IMR-90 (cell line): ENCODE measurements at regions not wholly inside any gene's neighbourhood (a gene's known extent, or its start where the extent isn't known, plus 50 kb on each side); places are given as distances from the start of the nearest gene placed in this dataset.

Experiments used
- ATAC-seq: fragments of 200-7000 bp; cut with Tn5 transposase; 2 replicates; pipeline ENCODE4 v1.9.1; 2020; ENCODE audit warnings: low read depth, mild to moderate bottlenecking, moderate library complexity
- BruUV-seq: library from RNA; stranded (reverse); fragments of 400-500 nt; replicated peaks from 2 replicates; lab custom pipeline; 2021; lab: Mats Ljungman, UMichigan
- CTCF ChIA-PET: fragments of 300-600 bp; formaldehyde crosslinking; extraction: SDS; loops from one replicate; lab custom pipeline; 2021; ENCODE audit warnings: antibody characterized with exemption; lab: Yijun Ruan, JAX
- POLR2A ChIA-PET: fragments of 300-600 bp; sonication (Branson Sonifier 250); formaldehyde crosslinking; loops from one replicate; lab custom pipeline; 2022; ENCODE audit warnings: antibody characterized with exemption; ENCODE audit not compliant: unreplicated experiment; lab: Charles Lee
- DNase-seq: peaks from one replicate; pipeline ENCODE4 v3.0.0; 2013
- H2AFZ ChIP-seq: replicated peaks from 2 replicates; pipeline ENCODE3; 2013; ENCODE audit warnings: low read length, mild to moderate bottlenecking; ENCODE audit not compliant: poor library complexity
- H2AK5ac ChIP-seq: 2 replicates; pipeline ENCODE4 v1.6.1; 2013; ENCODE audit warnings: low read depth, low read length, inconsistent platforms
- H2AK9ac ChIP-seq: replicated peaks from 2 replicates; pipeline ENCODE3; 2013; ENCODE audit warnings: mild to moderate bottlenecking, low read depth, low read length, moderate library complexity; ENCODE audit not compliant: poor library complexity
- H2BK120ac ChIP-seq: 2 replicates; pipeline ENCODE4 v1.6.1; 2013; ENCODE audit warnings: low read depth, low read length, inconsistent platforms
- H2BK15ac ChIP-seq: 3 replicates; pipeline ENCODE4 v1.6.1; 2013; ENCODE audit warnings: low read depth, low read length, inconsistent platforms
- H2BK20ac ChIP-seq: 2 replicates; pipeline ENCODE4 v1.6.1; 2013; ENCODE audit warnings: low read depth, mild to moderate bottlenecking, inconsistent platforms, low read length, moderate library complexity
- H2BK5ac ChIP-seq: 2 replicates; pipeline ENCODE4 v1.6.1; 2013; ENCODE audit warnings: mild to moderate bottlenecking, low read depth, low read length, inconsistent platforms; ENCODE audit not compliant: poor library complexity, severe bottlenecking
- H3K14ac ChIP-seq: replicated peaks from 2 replicates; pipeline ENCODE4 v1.6.1; 2013; ENCODE audit warnings: low read depth, low read length, inconsistent platforms
- H3K18ac ChIP-seq: 2 replicates; pipeline ENCODE4 v1.6.1; 2013; ENCODE audit warnings: low read depth, low read length, control low read depth
- H3K23ac ChIP-seq: 2 replicates; pipeline ENCODE4 v1.6.1; 2013; ENCODE audit warnings: low read depth, low read length, inconsistent platforms
- H3K27ac ChIP-seq: 2 replicates; pipeline ENCODE4 v1.5.1; 2013; ENCODE audit warnings: mild to moderate bottlenecking, control low read depth, low read length; ENCODE audit not compliant: insufficient read depth
- H3K27me3 ChIP-seq: 2 replicates; pipeline ENCODE4 v1.6.1; 2013; ENCODE audit warnings: low read length; ENCODE audit not compliant: control insufficient read depth, insufficient read depth
- H3K36me3 ChIP-seq: 2 replicates; pipeline ENCODE4 v1.6.1; 2013; ENCODE audit warnings: low read length, mixed read lengths; ENCODE audit not compliant: control insufficient read depth, insufficient read depth
- H3K4ac ChIP-seq: 2 replicates; pipeline ENCODE4 v1.6.1; 2013; ENCODE audit warnings: low read depth, low read length, inconsistent platforms
- H3K4me1 ChIP-seq: 2 replicates; pipeline ENCODE4 v1.6.1; 2013; ENCODE audit warnings: low read length, mixed read lengths; ENCODE audit not compliant: control insufficient read depth, insufficient read depth
- H3K4me2 ChIP-seq: 2 replicates; pipeline ENCODE4 v1.6.1; 2013; ENCODE audit warnings: low read depth, mild to moderate bottlenecking, control low read depth, low read length, moderate library complexity
- H3K4me3 ChIP-seq: 2 replicates; pipeline ENCODE4 v1.5.1; 2013; ENCODE audit warnings: low read depth, mild to moderate bottlenecking, control low read depth, low read length, moderate library complexity; ENCODE audit not compliant: insufficient read depth
- H3K56ac ChIP-seq: 2 replicates; pipeline ENCODE4 v1.6.1; 2013; ENCODE audit warnings: low read length, inconsistent platforms; ENCODE audit not compliant: insufficient read depth; ENCODE audit errors: extremely low read depth
- H3K79me1 ChIP-seq, 2 experiments: 2 replicates each; pipeline ENCODE4 v1.6.1; 2013; ENCODE audit warnings: low read length in 2 of 2, inconsistent platforms in 1 of 2, low read depth in 1 of 2
- H3K9ac ChIP-seq: 2 replicates; pipeline ENCODE4 v1.6.1; 2013; ENCODE audit warnings: low read depth, low read length, control low read depth
- H3K9me1 ChIP-seq: 2 replicates; pipeline ENCODE4 v1.6.1; 2013; ENCODE audit warnings: low read length, inconsistent platforms; ENCODE audit not compliant: insufficient read depth
- H3K9me3 ChIP-seq: 2 replicates; pipeline ENCODE4 v1.6.1; 2013; ENCODE audit warnings: low read length; ENCODE audit not compliant: control insufficient read depth, insufficient read depth
- H4K20me1 ChIP-seq: 2 replicates; pipeline ENCODE4 v1.6.1; 2013; ENCODE audit warnings: low read length, inconsistent platforms; ENCODE audit not compliant: insufficient read depth
- H4K5ac ChIP-seq: 2 replicates; pipeline ENCODE4 v1.6.1; 2013; ENCODE audit warnings: mild to moderate bottlenecking, low read depth, low read length, control low read depth
- H4K8ac ChIP-seq, 2 experiments: 2 replicates each; pipeline ENCODE4 v1.6.1; 2013; ENCODE audit warnings: low read depth in 2 of 2, low read length in 2 of 2, control low read depth in 1 of 2, inconsistent platforms in 1 of 2
- H4K91ac ChIP-seq: 2 replicates; pipeline ENCODE4 v1.6.1; 2013; ENCODE audit warnings: low read depth, low read length, inconsistent platforms; ENCODE audit not compliant: insufficient read depth
- BHLHE40 ChIP-seq: fragments of 150-350 bp; IDR thresholded peaks from 2 replicates; pipeline ENCODE4 v1.6.1; 2016; ENCODE audit warnings: mild to moderate bottlenecking, low read depth, low read length
- FOS ChIP-seq: fragments of 150-350 bp; IDR thresholded peaks from 2 replicates; pipeline ENCODE4 v1.6.1; 2016; ENCODE audit warnings: low read depth, low read length
- MAZ ChIP-seq: IDR thresholded peaks from 2 replicates; pipeline ENCODE4 v1.6.1; 2012; ENCODE audit warnings: low read depth, mild to moderate bottlenecking, low read length, improper control_type of control experiment, moderate library complexity, borderline replicate concordance
- NFE2L2 ChIP-seq: fragments of 150-350 bp; IDR thresholded peaks from 2 replicates; pipeline ENCODE4 v1.6.1; 2016; ENCODE audit warnings: low read depth, mild to moderate bottlenecking, low read length
- POLR2A ChIP-seq: IDR thresholded peaks from 2 replicates; pipeline ENCODE4 v1.6.1; 2012; ENCODE audit warnings: mild to moderate bottlenecking, low read depth, low read length
- RAD21 ChIP-seq: IDR thresholded peaks from 2 replicates; pipeline ENCODE4 v1.6.1; 2012; ENCODE audit warnings: low read length, improper control_type of control experiment
- WGBS, 2 experiments: methylation state at CpG; one replicate each; pipeline versions ENCODE4 v1.1.5 to v1.1.7; 2013; ENCODE audit warnings: missing lambda C conversion rate in 2 of 2; ENCODE audit not compliant: insufficient read length in 1 of 2; ENCODE audit errors: extremely low coverage in 2 of 2; 5-methylcytosine and 5-hydroxymethylcytosine counted together
- dilution Hi-C: fragments of 300-500 bp; cut with HindIII; formaldehyde crosslinking; loops from one replicate; pipeline ENCODE4 v1.14.3; 2018; ENCODE audit warnings: low sequenced_read_pairs; ENCODE audit not compliant: unreplicated experiment
- in situ Hi-C: fragments of 300-500 bp; cut with MboI; formaldehyde crosslinking; loops from 3 replicates; pipeline ENCODE4 v1.14.3; 2019; ENCODE audit warnings: low sequenced_read_pairs, inconsistent platforms, mixed read lengths
- intact Hi-C: fragments of 100-400 bp; cut with micrococcal nuclease; formaldehyde crosslinking; loops from 2 replicates; pipeline ENCODE4 v1.10.0; 2022

DNA sequence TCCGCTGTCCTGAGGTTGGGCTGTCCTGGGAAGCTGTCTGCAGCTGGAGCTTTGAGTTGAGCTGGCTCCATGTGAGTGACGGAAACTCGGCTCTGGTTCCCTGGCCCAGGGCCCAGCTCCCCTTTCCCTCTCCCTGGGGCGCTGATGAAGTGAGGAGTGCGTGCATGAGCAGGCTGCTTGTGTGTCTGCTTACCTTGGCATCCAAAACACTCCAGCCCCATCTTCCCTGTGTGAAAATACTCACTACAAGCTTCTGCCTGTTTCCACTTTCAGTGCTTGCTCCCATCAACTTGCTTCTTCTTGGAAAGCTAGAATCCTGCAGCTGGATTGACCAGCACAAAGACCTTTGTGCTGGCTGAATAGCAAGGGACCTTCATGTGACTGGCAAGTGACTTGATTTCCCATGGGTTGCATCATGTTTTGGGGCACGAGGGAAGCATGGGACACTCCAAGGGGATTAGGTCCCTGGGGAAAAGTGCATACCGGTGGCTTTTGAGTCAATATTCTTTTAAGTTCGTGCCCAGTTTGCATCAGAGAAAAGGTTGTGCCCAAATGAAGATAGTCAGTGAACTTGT lies 198.1 kb downstream of the GADD45G start:
- Histone ChIP-seq H2AK5ac (no peak overlapping the region), H3K4ac (no peak overlapping the region), H3K4me3 (no peak overlapping the region), H3K9me3 (no peaks in the 10 kb centered on the region), H4K5ac (no peak overlapping the region), H2BK5ac (no peak overlapping the region), H3K56ac (no peak overlapping the region), H4K8ac (no peak overlapping the region), H2AFZ (no peak overlapping the region), H3K9ac (no peak overlapping the region), H3K14ac (no peak overlapping the region), H3K36me3 (no peaks in the 10 kb centered on the region), H2BK20ac (no peak overlapping the region), H2BK15ac (no peak overlapping the region), H3K27me3 (no peaks in the 10 kb centered on the region; the same call in 1 of the 2 replicates), H2AK9ac (no peak overlapping the region), H3K18ac (no peak overlapping the region), H3K9me1 (no peaks in the 10 kb centered on the region), H3K4me2 (no peak overlapping the region), H3K79me1 (no peaks in the 10 kb centered on the region), H4K91ac (no peak overlapping the region), H4K20me1 (no peaks in the 10 kb centered on the region), H3K4me1 (no peaks in the 10 kb centered on the region), H3K23ac (no peak overlapping the region), H2BK120ac (no peak overlapping the region), H3K27ac (no peak overlapping the region)
- dilution Hi-C loops = no loop called here
- ATAC-seq (no peak), DNase-seq (no peak)
- ChIA-PET CTCF (no interaction called here), POLR2A (no interaction called here)
- in situ Hi-C loops = no loop called here
- no peak for TF ChIP-seq MAZ
- TF ChIP-seq BHLHE40 = no peak
- TF ChIP-seq POLR2A = no peak
- TF ChIP-seq FOS = no peak
- TF ChIP-seq NFE2L2 = no peak
- no peak for TF ChIP-seq RAD21
- intact Hi-C loops = no loop called here
- WGBS, 2 experiments = 47% methylated on average over 3 of the region's 8 CpGs; no CpG with 5 or more reads in 1 of the 2 experiments
- no TSS peak for BruUV-seq
